ENCODE measurements at regions not wholly inside any gene's neighbourhood (a gene's known extent, or its start where the extent isn't known, plus 50 kb on each side); places are given as distances from the start of the nearest gene placed in this dataset.

DNA sequence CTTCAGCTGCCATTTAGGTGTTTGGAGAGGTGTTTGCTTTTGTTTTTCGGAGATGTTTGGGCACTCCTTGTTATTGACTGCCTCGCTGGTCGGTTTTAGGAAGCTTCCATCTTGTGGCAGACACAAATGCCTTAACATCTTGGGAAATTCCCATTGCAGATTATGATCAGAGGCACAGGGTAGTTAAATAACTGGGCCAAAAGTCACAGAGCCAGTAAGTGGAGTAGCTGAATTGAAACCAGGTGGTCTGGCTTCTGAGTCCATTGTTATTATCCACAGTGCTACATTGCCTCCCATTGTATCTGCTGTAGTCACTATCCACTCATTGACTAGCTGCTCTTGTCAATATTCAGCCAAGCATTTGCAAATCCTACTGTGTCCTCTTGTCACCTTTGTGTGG is 138.2 kb upstream of the PLPP4 start (continued):
- TF ChIP-seq, protein P1, sequence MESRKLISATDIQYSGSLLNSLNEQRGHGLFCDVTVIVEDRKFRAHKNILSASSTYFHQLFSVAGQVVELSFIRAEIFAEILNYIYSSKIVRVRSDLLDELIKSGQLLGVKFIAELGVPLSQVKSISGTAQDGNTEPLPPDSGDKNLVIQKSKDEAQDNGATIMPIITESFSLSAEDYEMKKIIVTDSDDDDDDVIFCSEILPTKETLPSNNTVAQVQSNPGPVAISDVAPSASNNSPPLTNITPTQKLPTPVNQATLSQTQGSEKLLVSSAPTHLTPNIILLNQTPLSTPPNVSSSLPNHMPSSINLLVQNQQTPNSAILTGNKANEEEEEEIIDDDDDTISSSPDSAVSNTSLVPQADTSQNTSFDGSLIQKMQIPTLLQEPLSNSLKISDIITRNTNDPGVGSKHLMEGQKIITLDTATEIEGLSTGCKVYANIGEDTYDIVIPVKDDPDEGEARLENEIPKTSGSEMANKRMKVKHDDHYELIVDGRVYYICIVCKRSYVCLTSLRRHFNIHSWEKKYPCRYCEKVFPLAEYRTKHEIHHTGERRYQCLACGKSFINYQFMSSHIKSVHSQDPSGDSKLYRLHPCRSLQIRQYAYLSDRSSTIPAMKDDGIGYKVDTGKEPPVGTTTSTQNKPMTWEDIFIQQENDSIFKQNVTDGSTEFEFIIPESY (IDR thresholded peaks at IDR 0.05; ENCODE audit: borderline replicate concordance, low read depth): no peak
- TF ChIP-seq CHD2 (IDR thresholded peaks at IDR 0.05; ENCODE audit: low read length, partially characterized antibody): no peak

DNA sequence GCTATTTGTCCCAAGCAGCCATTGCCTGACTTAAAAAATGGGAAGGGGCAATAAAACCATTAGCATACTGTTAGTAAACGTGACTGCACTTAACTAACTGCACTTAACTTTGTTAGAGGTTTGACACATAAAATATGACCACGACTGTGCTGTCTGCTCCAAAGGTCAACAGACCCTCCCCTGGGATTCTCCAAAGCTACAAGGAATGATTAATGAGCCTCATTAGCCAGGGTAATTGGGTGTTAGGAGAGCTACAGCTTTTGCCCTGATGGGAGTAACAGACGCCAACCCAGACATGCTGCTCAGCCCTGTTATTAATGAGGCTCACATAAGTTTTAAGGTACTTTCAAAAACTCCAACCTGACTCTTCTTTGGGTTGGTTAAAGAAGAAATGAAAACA is 129.4 kb upstream of the PLPP4 start:
- Histone ChIP-seq H3K9ac (no peak overlapping the region), H4K20me1 (ENCODE audit: insufficient read depth) (no peaks in the 10 kb centered on the region), H2AFZ (ENCODE audit: low read depth) (no peak overlapping the region), H3K27me3 (ENCODE audit: insufficient read depth) (no peaks in the 10 kb centered on the region), H3K79me2 (ENCODE audit: insufficient read depth) (no peaks in the 10 kb centered on the region), H3F3A (replicated peaks; ENCODE audit: insufficient read depth) (no peaks in the 10 kb centered on the region), H3K4me2 (no peak overlapping the region), H3K36me3 (replicated peaks in 1 of 2; ENCODE audit: control insufficient read depth in 1 of 2, insufficient read depth in 2 of 2, low read length in 1 of 2) (no peaks in the 10 kb centered on the region), H3K4me3 (ENCODE audit: low read depth in 2 of 2, low read length in 1 of 2) (no peak overlapping the region), H3K9me2 (no peaks in the 10 kb centered on the region), H3K27ac (ENCODE audit: low read depth in 2 of 2, low read length in 1 of 2) (no peak overlapping the region), H3K4me1 (ENCODE audit: control insufficient read depth in 1 of 2, insufficient read depth in 2 of 2, low read depth in 1 of 2, low read length in 1 of 2) (no peaks in the 10 kb centered on the region), H3K9me3 (no peaks in the 10 kb centered on the region)
- ChIA-PET CTCF (interaction anchor here (0.8 to 1.7 kb wide), 6 partner anchors 8 to 394 kb away, joined by 3 to 6 read pairs (median 4); no protein-coding TSS in a partner anchor), POLR2A (no interaction called here)
- no peak for DNase-seq
- 36% methylated on average over 2 of the region's 3 CpGs for WGBS (ENCODE audit: low lambda C conversion rate)
- TF ChIP-seq MXI1 (IDR thresholded peaks at IDR 0.05; ENCODE audit: low read depth, low read length): no peak
- no peak for TF ChIP-seq EP300 (IDR thresholded peaks at IDR 0.05; ENCODE audit: borderline replicate concordance in 1 of 2, low read depth in 1 of 2, low read length in 1 of 2)
- no peak for TF ChIP-seq JUND (IDR thresholded peaks at IDR 0.05)
- TF ChIP-seq YY1 (IDR thresholded peaks at IDR 0.05; ENCODE audit: low read depth): no peak
- TF ChIP-seq, protein P1 (IDR thresholded peaks at IDR 0.05; ENCODE audit: borderline replicate concordance, low read depth): no peak
- TF ChIP-seq, protein P2, sequence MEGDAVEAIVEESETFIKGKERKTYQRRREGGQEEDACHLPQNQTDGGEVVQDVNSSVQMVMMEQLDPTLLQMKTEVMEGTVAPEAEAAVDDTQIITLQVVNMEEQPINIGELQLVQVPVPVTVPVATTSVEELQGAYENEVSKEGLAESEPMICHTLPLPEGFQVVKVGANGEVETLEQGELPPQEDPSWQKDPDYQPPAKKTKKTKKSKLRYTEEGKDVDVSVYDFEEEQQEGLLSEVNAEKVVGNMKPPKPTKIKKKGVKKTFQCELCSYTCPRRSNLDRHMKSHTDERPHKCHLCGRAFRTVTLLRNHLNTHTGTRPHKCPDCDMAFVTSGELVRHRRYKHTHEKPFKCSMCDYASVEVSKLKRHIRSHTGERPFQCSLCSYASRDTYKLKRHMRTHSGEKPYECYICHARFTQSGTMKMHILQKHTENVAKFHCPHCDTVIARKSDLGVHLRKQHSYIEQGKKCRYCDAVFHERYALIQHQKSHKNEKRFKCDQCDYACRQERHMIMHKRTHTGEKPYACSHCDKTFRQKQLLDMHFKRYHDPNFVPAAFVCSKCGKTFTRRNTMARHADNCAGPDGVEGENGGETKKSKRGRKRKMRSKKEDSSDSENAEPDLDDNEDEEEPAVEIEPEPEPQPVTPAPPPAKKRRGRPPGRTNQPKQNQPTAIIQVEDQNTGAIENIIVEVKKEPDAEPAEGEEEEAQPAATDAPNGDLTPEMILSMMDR (IDR thresholded peaks at IDR 0.05): no peak
- TF ChIP-seq, protein P3, sequence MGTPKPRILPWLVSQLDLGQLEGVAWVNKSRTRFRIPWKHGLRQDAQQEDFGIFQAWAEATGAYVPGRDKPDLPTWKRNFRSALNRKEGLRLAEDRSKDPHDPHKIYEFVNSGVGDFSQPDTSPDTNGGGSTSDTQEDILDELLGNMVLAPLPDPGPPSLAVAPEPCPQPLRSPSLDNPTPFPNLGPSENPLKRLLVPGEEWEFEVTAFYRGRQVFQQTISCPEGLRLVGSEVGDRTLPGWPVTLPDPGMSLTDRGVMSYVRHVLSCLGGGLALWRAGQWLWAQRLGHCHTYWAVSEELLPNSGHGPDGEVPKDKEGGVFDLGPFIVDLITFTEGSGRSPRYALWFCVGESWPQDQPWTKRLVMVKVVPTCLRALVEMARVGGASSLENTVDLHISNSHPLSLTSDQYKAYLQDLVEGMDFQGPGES (IDR thresholded peaks at IDR 0.05; ENCODE audit: low read depth, low read length): no peak
- TF ChIP-seq FOSL2 (IDR thresholded peaks at IDR 0.05; ENCODE audit: borderline replicate concordance, low read depth): no peak
- TF ChIP-seq GATA2 (CRISPR knock-in tag; IDR thresholded peaks at IDR 0.05): no peak
- TF ChIP-seq TAF1 (IDR thresholded peaks at IDR 0.05; ENCODE audit: borderline replicate concordance, low read depth, low read length): no peak
- no peak for TF ChIP-seq FOXJ3 (CRISPR knock-in tag; IDR thresholded peaks at IDR 0.05)
- TF ChIP-seq SMC3 (IDR thresholded peaks at IDR 0.05; ENCODE audit: low read depth, low read length): no peak
- TF ChIP-seq FOXM1 (IDR thresholded peaks at IDR 0.05; ENCODE audit: low read depth): no peak
- no peak for TF ChIP-seq SIN3A (IDR thresholded peaks at IDR 0.05; ENCODE audit: borderline replicate concordance, low read depth, low read length)
- no peak for TF ChIP-seq RCOR1 (IDR thresholded peaks at IDR 0.05; ENCODE audit: low read length)
- no peak for TF ChIP-seq CHD2 (IDR thresholded peaks at IDR 0.05; ENCODE audit: low read length, partially characterized antibody)
